Hepatocyte (in vitro differentiated cells): ENCODE measurements at regions not wholly inside any gene's neighbourhood (a gene's known extent, or its start where the extent isn't known, plus 50 kb on each side); places are given as distances from the start of the nearest gene placed in this dataset.
A peak's percentile ranks its signal among the peaks of the same experiment; 100 is the strongest.

Experiments
- DNase-seq: peaks from one replicate; pipeline ENCODE4 v3.0.0-alpha.2; 2016; ENCODE audit warnings: low spot score
- H2AFZ ChIP-seq: fragments of 200-600 bp; sonication (generic); 2 replicates; pipeline ENCODE4 v1.6.0; 2016; ENCODE audit warnings: antibody characterized with exemption, mild to moderate bottlenecking
- H3K27ac ChIP-seq: fragments of 200-600 bp; sonication (generic); 2 replicates; pipeline ENCODE4 v1.5.1; 2016; ENCODE audit warnings: mild to moderate bottlenecking
- H3K27me3 ChIP-seq: fragments of 200-600 bp; sonication (generic); 2 replicates; pipeline ENCODE4 v1.6.1; 2016
- H3K36me3 ChIP-seq: fragments of 200-600 bp; sonication (generic); replicated peaks from 2 replicates; pipeline ENCODE4 v1.5.1; 2016; ENCODE audit warnings: low read depth; ENCODE audit not compliant: insufficient read depth
- H3K4me1 ChIP-seq: fragments of 200-600 bp; sonication (generic); 2 replicates; pipeline ENCODE4 v1.5.1; 2016; ENCODE audit warnings: mild to moderate bottlenecking, moderate library complexity; ENCODE audit not compliant: insufficient read depth
- H3K4me2 ChIP-seq: fragments of 200-600 bp; sonication (generic); 2 replicates; pipeline ENCODE4 v1.6.0; 2016
- H3K4me3 ChIP-seq: fragments of 200-600 bp; sonication (generic); 2 replicates; pipeline ENCODE4 v1.5.1; 2016; ENCODE audit warnings: mild to moderate bottlenecking
- H3K79me2 ChIP-seq: fragments of 200-600 bp; sonication (generic); 2 replicates; pipeline ENCODE4 v1.6.0; 2017; ENCODE audit warnings: mild to moderate bottlenecking
- H3K9me2 ChIP-seq: fragments of 200-600 bp; sonication (generic); replicated peaks from 2 replicates; pipeline ENCODE4 v1.6.0; 2017; ENCODE audit warnings: mild to moderate bottlenecking; ENCODE audit not compliant: insufficient read depth
- H3K9me3 ChIP-seq: fragments of 200-600 bp; sonication (generic); 2 replicates; pipeline ENCODE4 v1.5.1; 2016; ENCODE audit warnings: low read depth, mild to moderate bottlenecking
- H4K20me1 ChIP-seq: fragments of 200-600 bp; sonication (generic); 2 replicates; pipeline ENCODE4 v1.6.0; 2016; ENCODE audit warnings: mild to moderate bottlenecking; ENCODE audit not compliant: insufficient read depth, poor library complexity, severe bottlenecking
- EZH2 ChIP-seq: fragments of 200-600 bp; sonication (generic); IDR thresholded peaks from 2 replicates; pipeline ENCODE4 v1.6.1; 2016; ENCODE audit warnings: antibody characterized with exemption, mild to moderate bottlenecking, borderline replicate concordance
- EZH2phosphoT487 ChIP-seq: fragments of 200-600 bp; sonication (generic); IDR thresholded peaks from one replicate; pipeline ENCODE4 v1.6.1; 2018; ENCODE audit warnings: antibody characterized with exemption, mild to moderate bottlenecking, low read depth, moderate library complexity; ENCODE audit not compliant: unreplicated experiment, severe bottlenecking
- WGBS: methylation state at CpG from one replicate; pipeline ENCODE4 v1.1.6; 2016; ENCODE audit warnings: low lambda C conversion rate; ENCODE audit errors: missing lambda C conversion rate; 5-methylcytosine and 5-hydroxymethylcytosine counted together
- TF ChIP-seq, protein P1 (sequence below): fragments of 200-600 bp; sonication (generic); IDR thresholded peaks from 2 replicates; pipeline ENCODE4 v1.5.1; 2016; ENCODE audit warnings: antibody characterized with exemption, mild to moderate bottlenecking; ENCODE audit not compliant: poor library complexity

GRCh38 chr20:52313341-52313963, 121.9 kb upstream of the ZFP64 start:
- Histone ChIP-seq H3K79me2 (no peaks in the 10 kb centered on the region), H4K20me1 (no peaks in the 10 kb centered on the region), H3K9me3 (no peaks in the 10 kb centered on the region), H3K27ac (no peak overlapping the region), H3K9me2 (no peaks in the 10 kb centered on the region), H2AFZ (no peak overlapping the region), H3K36me3 (no peaks in the 10 kb centered on the region), H3K4me3 (no peak overlapping the region), H3K4me2 (peak overlapping the region; percentile 66), H3K27me3 (no peaks in the 10 kb centered on the region), H3K4me1 (peaks cover 4% of the 10 kb centered on the region)
- TF ChIP-seq, protein P1, sequence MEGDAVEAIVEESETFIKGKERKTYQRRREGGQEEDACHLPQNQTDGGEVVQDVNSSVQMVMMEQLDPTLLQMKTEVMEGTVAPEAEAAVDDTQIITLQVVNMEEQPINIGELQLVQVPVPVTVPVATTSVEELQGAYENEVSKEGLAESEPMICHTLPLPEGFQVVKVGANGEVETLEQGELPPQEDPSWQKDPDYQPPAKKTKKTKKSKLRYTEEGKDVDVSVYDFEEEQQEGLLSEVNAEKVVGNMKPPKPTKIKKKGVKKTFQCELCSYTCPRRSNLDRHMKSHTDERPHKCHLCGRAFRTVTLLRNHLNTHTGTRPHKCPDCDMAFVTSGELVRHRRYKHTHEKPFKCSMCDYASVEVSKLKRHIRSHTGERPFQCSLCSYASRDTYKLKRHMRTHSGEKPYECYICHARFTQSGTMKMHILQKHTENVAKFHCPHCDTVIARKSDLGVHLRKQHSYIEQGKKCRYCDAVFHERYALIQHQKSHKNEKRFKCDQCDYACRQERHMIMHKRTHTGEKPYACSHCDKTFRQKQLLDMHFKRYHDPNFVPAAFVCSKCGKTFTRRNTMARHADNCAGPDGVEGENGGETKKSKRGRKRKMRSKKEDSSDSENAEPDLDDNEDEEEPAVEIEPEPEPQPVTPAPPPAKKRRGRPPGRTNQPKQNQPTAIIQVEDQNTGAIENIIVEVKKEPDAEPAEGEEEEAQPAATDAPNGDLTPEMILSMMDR = peak; percentile 75
- TF ChIP-seq EZH2 = no peak
- no peak for TF ChIP-seq EZH2phosphoT487
- peak; percentile 68 for DNase-seq
- WGBS = 18% methylated on average over 16 of the region's 16 CpGs

- DNase-seq = peak; percentile 79
- no peaks in the 10 kb centered on the region for H3K9me3 ChIP-seq
- WGBS = 56% methylated on average over 2 of the region's 2 CpGs
Observed at GRCh38 chr20:52312132-52312729, 120.7 kb upstream of the ZFP64 start.

GRCh38 chr20:52311209-52311794, 119.7 kb upstream of the ZFP64 start:
- H4K20me1 ChIP-seq = no peaks in the 10 kb centered on the region

More at GRCh38 chr20:52312132-52312729, 120.7 kb upstream of the ZFP64 start:
- TF ChIP-seq, protein P1 = peak; percentile 76
- TF ChIP-seq EZH2 = no peak
- peaks cover 4% of the 10 kb centered on the region for H3K4me1 ChIP-seq
- no peak overlapping the region for H2AFZ ChIP-seq
- H3K36me3 ChIP-seq = no peaks in the 10 kb centered on the region
- H3K4me3 ChIP-seq = no peak overlapping the region
- H3K9me2 ChIP-seq = no peaks in the 10 kb centered on the region
- no peaks in the 10 kb centered on the region for H3K27me3 ChIP-seq
- no peaks in the 10 kb centered on the region for H4K20me1 ChIP-seq
- H3K79me2 ChIP-seq = no peaks in the 10 kb centered on the region
- no peak overlapping the region for H3K27ac ChIP-seq
- no peak overlapping the region for H3K4me2 ChIP-seq

More at GRCh38 chr20:52311209-52311794, 119.7 kb upstream of the ZFP64 start:
- Histone ChIP-seq H3K36me3 (no peaks in the 10 kb centered on the region), H3K4me2 (no peak overlapping the region), H2AFZ (no peak overlapping the region), H3K9me2 (no peaks in the 10 kb centered on the region), H3K79me2 (no peaks in the 10 kb centered on the region), H3K27ac (no peak overlapping the region), H3K4me3 (no peak overlapping the region), H3K4me1 (peaks cover 4% of the 10 kb centered on the region), H3K27me3 (no peaks in the 10 kb centered on the region), H3K9me3 (no peaks in the 10 kb centered on the region)
- DNase-seq = no peak
- TF ChIP-seq, protein P1 = no peak
- TF ChIP-seq EZH2phosphoT487 (no peak), EZH2 (no peak)
- 60% methylated on average over 8 of the region's 8 CpGs for WGBS
